ENCODE measurements at regions not wholly inside any gene's neighbourhood (a gene's known extent, or its start where the extent isn't known, plus 50 kb on each side); places are given as distances from the start of the nearest gene placed in this dataset.

- TF ChIP-seq CTCF (conservative IDR thresholded peaks at IDR 0.05; ENCODE audit: low read depth, low read length) (no peak), EZH2 (IDR thresholded peaks at IDR 0.05; ENCODE audit: borderline replicate concordance, low read depth, low read length, poor library complexity, severe bottlenecking) (no peak)
Observed at GRCh38 chr22:44557064-44557748, 59.2 kb upstream of the RTL6 start.

All from A673 (cell line).